ENCODE measurements at regions not wholly inside any gene's neighbourhood (a gene's known extent, or its start where the extent isn't known, plus 50 kb on each side); places are given as distances from the start of the nearest gene placed in this dataset.

GRCh38 chr22:49057910-49058309, 769.8 kb downstream of the BRD1 start:
- no peaks in the 10 kb centered on the region for H3K27me3 ChIP-seq (ENCODE audit: control insufficient read depth, insufficient read depth, low read length)
- Mint-ChIP-seq H3K27ac (no peak overlapping the region), H3K9me3 (no peaks in the 10 kb centered on the region), H3K4me1 (no peaks in the 10 kb centered on the region), H3K36me3 (no peaks in the 10 kb centered on the region), H3K27me3 (ENCODE audit: low read depth in 2 of 2) (peaks cover 5 to 11% of the 10 kb centered on the region in 2 donors), H3K4me3 (no peak overlapping the region)
- no peak overlapping the region for H3K27ac ChIP-seq (ENCODE audit: low read length)
- intact Hi-C loops (cut with micrococcal nuclease), result no loop called here
- no peak for TF ChIP-seq CTCF (IDR thresholded peaks at IDR 0.05)
- no peaks in the 10 kb centered on the region for H3K36me3 ChIP-seq (ENCODE audit: control insufficient read depth, insufficient read depth, low read length)
- DNase-seq, result no peak
- no peak for ATAC-seq
- WGBS (ENCODE audit: insufficient coverage), result 75% methylated on average over 7 of the region's 7 CpGs
- no peak overlapping the region for H3K4me3 ChIP-seq (ENCODE audit: low read length)
- H3K9me3 ChIP-seq (ENCODE audit: control insufficient read depth, insufficient read depth, low read length), result no peaks in the 10 kb centered on the region
- H3K4me1 ChIP-seq (ENCODE audit: control insufficient read depth, insufficient read depth, low read length), result no peaks in the 10 kb centered on the region

- no peak overlapping the region for H3K27ac ChIP-seq (ENCODE audit: low read length)
- Mint-ChIP-seq H3K9me3 (no peaks in the 10 kb centered on the region), H3K27me3 (ENCODE audit: low read depth in 2 of 2) (peaks cover 2 to 11% of the 10 kb centered on the region in 2 donors), H3K27ac (no peak overlapping the region), H3K4me3 (no peak overlapping the region), H3K4me1 (peaks cover 0 to 6% of the 10 kb centered on the region in 2 donors), H3K36me3 (no peaks in the 10 kb centered on the region)
- 86% methylated on average over 4 of the region's 4 CpGs for WGBS (ENCODE audit: insufficient coverage)
- intact Hi-C loops (cut with micrococcal nuclease), result no loop called here
- no peaks in the 10 kb centered on the region for H3K36me3 ChIP-seq (ENCODE audit: control insufficient read depth, insufficient read depth, low read length)
- no peaks in the 10 kb centered on the region for H3K9me3 ChIP-seq (ENCODE audit: control insufficient read depth, insufficient read depth, low read length)
- DNase-seq (no peak), ATAC-seq (no peak)
- TF ChIP-seq CTCF (IDR thresholded peaks at IDR 0.05), result no peak
- H3K27me3 ChIP-seq (ENCODE audit: control insufficient read depth, insufficient read depth, low read length), result no peaks in the 10 kb centered on the region
- peaks cover 4% of the 10 kb centered on the region for H3K4me1 ChIP-seq (ENCODE audit: control insufficient read depth, insufficient read depth, low read length)
- no peak overlapping the region for H3K4me3 ChIP-seq (ENCODE audit: low read length)
These were observed 771.4 kb downstream of the BRD1 start for GRCh38 chr22:49056301-49056700.

- Mint-ChIP-seq H3K27ac (no peak overlapping the region), H3K27me3 (ENCODE audit: low read depth in 2 of 2) (peaks cover 2 to 11% of the 10 kb centered on the region in 2 donors), H3K4me1 (peaks cover 0 to 6% of the 10 kb centered on the region in 2 donors), H3K9me3 (no peaks in the 10 kb centered on the region), H3K36me3 (no peaks in the 10 kb centered on the region), H3K4me3 (no peak overlapping the region)
- Histone ChIP-seq H3K27ac (ENCODE audit: low read length) (no peak overlapping the region), H3K4me1 (ENCODE audit: control insufficient read depth, insufficient read depth, low read length) (peaks cover 4% of the 10 kb centered on the region), H3K27me3 (ENCODE audit: control insufficient read depth, insufficient read depth, low read length) (no peaks in the 10 kb centered on the region), H3K36me3 (ENCODE audit: control insufficient read depth, insufficient read depth, low read length) (no peaks in the 10 kb centered on the region), H3K4me3 (ENCODE audit: low read length) (no peak overlapping the region), H3K9me3 (ENCODE audit: control insufficient read depth, insufficient read depth, low read length) (no peaks in the 10 kb centered on the region)
- 77% methylated on average over 6 of the region's 6 CpGs for WGBS (ENCODE audit: insufficient coverage)
- ATAC-seq, result no peak
- no peak for TF ChIP-seq CTCF (IDR thresholded peaks at IDR 0.05)
- DNase-seq, result no peak
- intact Hi-C loops (cut with micrococcal nuclease), result no loop called here
These were observed 772.3 kb downstream of the BRD1 start for GRCh38 chr22:49055406-49055805.

- H3K4me3 ChIP-seq (ENCODE audit: low read length), result no peak overlapping the region
- Mint-ChIP-seq H3K27ac (no peak overlapping the region), H3K27me3 (ENCODE audit: low read depth in 2 of 2) (peaks cover 0 to 11% of the 10 kb centered on the region in 2 donors), H3K9me3 (no peaks in the 10 kb centered on the region), H3K4me1 (peaks cover 9 to 14% of the 10 kb centered on the region in 2 donors), H3K4me3 (peak overlapping the region; percentile 43), H3K36me3 (no peaks in the 10 kb centered on the region)
- H3K27ac ChIP-seq (ENCODE audit: low read length), result no peak overlapping the region
- WGBS (ENCODE audit: insufficient coverage), result 78% methylated on average over 3 of the region's 3 CpGs
- TF ChIP-seq CTCF (IDR thresholded peaks at IDR 0.05), result no peak
- intact Hi-C loops (cut with micrococcal nuclease), result no loop called here
- H3K9me3 ChIP-seq (ENCODE audit: control insufficient read depth, insufficient read depth, low read length), result no peaks in the 10 kb centered on the region
- no peaks in the 10 kb centered on the region for H3K27me3 ChIP-seq (ENCODE audit: control insufficient read depth, insufficient read depth, low read length)
- no peaks in the 10 kb centered on the region for H3K36me3 ChIP-seq (ENCODE audit: control insufficient read depth, insufficient read depth, low read length)
- DNase-seq (no peak), ATAC-seq (no peak)
- peaks cover 4% of the 10 kb centered on the region for H3K4me1 ChIP-seq (ENCODE audit: control insufficient read depth, insufficient read depth, low read length)
These were observed 774.1 kb downstream of the BRD1 start for GRCh38 chr22:49053578-49053977.
